Right atrium auricular region (tissue), 2 donors: ENCODE measurements at regions not wholly inside any gene's neighbourhood (a gene's known extent, or its start where the extent isn't known, plus 50 kb on each side); places are given as distances from the start of the nearest gene placed in this dataset.
"Not testable (repeated sequence)": the region's sequence is repeated elsewhere in the genome, so short reads cannot be mapped to it uniquely, and the experiment has no call there.

Experiments
- DNase-seq: peaks from one replicate; pipeline ENCODE4 v3.0.0-alpha.2; 2019; ENCODE audit warnings: low spot score
- H3K27ac ChIP-seq, 2 donors: fragments of 200-600 bp; sonication (generic); 1 replicate in 1 of 2; 2 replicates in 1 of 2; pipeline ENCODE4 v1.5.1; 2016 to 2019
- H3K27me3 ChIP-seq, 2 donors: fragments of 200-600 bp; sonication (generic); one replicate each; pipeline versions ENCODE4 v1.5.1 to v1.6.0; 2017 to 2019
- H3K36me3 ChIP-seq: fragments of 200-600 bp; sonication (generic); one replicate; pipeline ENCODE4 v1.5.1; 2016
- H3K4me1 ChIP-seq, 2 donors: fragments of 200-600 bp; sonication (generic); one replicate each; pipeline versions ENCODE4 v1.5.1 to v1.6.0; 2017 to 2019
- H3K4me3 ChIP-seq, 2 donors: fragments of 200-600 bp; sonication (generic); 1 replicate in 1 of 2; 2 replicates in 1 of 2; pipeline ENCODE4 v1.5.1; 2017 to 2019; ENCODE audit warnings: mild to moderate bottlenecking in 1 of 2, moderate library complexity in 1 of 2
- H3K9me3 ChIP-seq, 2 donors: fragments of 200-600 bp; sonication (generic); one replicate each; pipeline ENCODE4 v1.5.1; 2019
- CTCF ChIP-seq, 2 donors: fragments of 200-600 bp; sonication (generic); IDR thresholded peaks; one replicate each; pipeline ENCODE4 v1.5.1; 2019; ENCODE audit warnings: antibody characterized with exemption in 2 of 2

DNA sequence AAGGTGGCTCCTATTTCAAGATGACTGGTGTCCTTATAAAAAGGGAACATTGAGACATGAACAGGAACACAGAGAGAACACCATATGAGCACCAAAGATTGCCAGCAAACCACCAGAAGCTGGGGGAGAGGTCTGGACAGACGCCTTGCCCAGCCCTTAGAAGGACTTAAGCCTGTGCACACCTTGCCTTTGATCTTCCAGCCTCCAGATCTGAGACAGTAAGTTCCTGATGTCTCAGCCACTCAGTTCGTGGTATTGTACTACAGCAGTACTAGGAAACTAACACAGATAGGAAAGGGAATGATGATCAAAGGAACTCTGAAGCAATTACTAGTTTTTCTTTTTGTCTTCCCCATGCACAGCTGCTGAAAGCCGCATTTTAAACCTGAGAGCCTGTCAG, 137.3 kb upstream of the FHL2 start:
- TF ChIP-seq CTCF (IDR thresholded peaks at IDR 0.05) = no peak
- H3K27me3 ChIP-seq = no peaks in the 10 kb centered on the region
- H3K36me3 ChIP-seq = no peaks in the 10 kb centered on the region
- H3K4me1 ChIP-seq = no peaks in the 10 kb centered on the region
- H3K9me3 ChIP-seq = no peaks in the 10 kb centered on the region
- H3K27ac ChIP-seq = no peak overlapping the region
- no peak overlapping the region for H3K4me3 ChIP-seq
- no peak for DNase-seq

GRCh38 chr2:105529258-105529657, 130.4 kb upstream of the FHL2 start:
- not testable (repeated sequence) for H3K27me3 ChIP-seq, H3K4me3 ChIP-seq, H3K4me1 ChIP-seq, H3K27ac ChIP-seq, H3K36me3 ChIP-seq, H3K9me3 ChIP-seq, DNase-seq

DNA sequence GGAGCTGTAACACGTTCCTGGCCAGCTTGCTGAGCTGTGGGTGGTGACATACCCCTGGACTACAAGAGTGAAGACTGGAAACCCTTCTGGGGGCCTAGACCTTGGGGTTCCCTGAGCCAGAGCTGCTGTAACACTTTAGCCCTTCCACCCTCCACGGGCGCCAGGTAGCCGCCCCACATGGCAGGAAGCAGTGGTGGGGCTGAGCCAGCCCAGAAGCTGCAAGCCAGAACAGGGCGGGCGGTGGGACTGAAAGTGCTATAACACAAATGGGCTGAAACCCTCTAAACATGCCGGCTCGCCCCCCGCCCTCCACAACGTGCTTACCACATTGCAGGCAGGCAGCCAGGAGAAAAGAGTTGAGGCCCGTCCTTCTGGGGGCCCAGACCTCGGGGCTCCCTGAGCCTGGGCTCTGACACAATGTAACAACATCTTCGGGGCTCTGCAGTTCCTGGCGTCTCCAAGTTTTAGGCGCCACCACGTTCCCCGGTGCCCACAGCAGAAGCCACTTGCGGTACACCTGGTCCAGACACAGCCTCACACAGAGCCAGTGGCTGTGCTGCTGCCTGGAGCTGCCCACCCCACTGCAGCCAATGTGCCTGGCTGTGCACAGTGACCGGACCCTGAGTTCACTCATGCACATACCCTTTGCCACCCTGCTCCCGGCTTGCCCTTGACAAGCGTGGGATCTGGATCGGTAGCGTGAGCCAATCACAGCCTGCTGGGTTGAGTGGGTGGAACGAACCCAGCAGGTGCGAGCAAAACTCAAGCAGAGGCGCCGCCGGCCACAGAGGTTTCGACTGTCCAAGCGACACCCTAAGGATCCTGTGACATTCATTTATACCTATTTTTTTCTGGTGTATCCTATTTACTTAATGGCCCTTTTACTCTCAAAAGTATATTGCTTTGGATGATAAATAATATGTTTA, 127.4 kb upstream of the FHL2 start:
- Histone ChIP-seq H3K9me3 (no peaks in the 10 kb centered on the region), H3K4me1 (no peaks in the 10 kb centered on the region), H3K4me3 (no peak overlapping the region), H3K27ac (no peak overlapping the region), H3K36me3 (no peaks in the 10 kb centered on the region), H3K27me3 (no peaks in the 10 kb centered on the region)
- no peak for TF ChIP-seq CTCF (IDR thresholded peaks at IDR 0.05)
- DNase-seq = no peak

- DNase-seq = no peak
- no peaks in the 10 kb centered on the region for H3K36me3 ChIP-seq
- H3K4me3 ChIP-seq = no peak overlapping the region
- H3K9me3 ChIP-seq = no peaks in the 10 kb centered on the region
- H3K27ac ChIP-seq = no peak overlapping the region
- H3K4me1 ChIP-seq = no peaks in the 10 kb centered on the region
- TF ChIP-seq CTCF (IDR thresholded peaks at IDR 0.05) = no peak
- no peaks in the 10 kb centered on the region for H3K27me3 ChIP-seq
Measured at GRCh38 chr2:105525201-105525600, 126.3 kb upstream of the FHL2 start.

- TF ChIP-seq CTCF (IDR thresholded peaks at IDR 0.05) = no peak
- peaks cover 0 to 15% of the 10 kb centered on the region in 2 donors for H3K4me1 ChIP-seq
- H3K27ac ChIP-seq = no peak overlapping the region
- H3K36me3 ChIP-seq = no peaks in the 10 kb centered on the region
- DNase-seq = no peak
- H3K9me3 ChIP-seq = no peaks in the 10 kb centered on the region
- H3K27me3 ChIP-seq = no peaks in the 10 kb centered on the region
- H3K4me3 ChIP-seq = no peak overlapping the region
Measured at GRCh38 chr2:105522645-105523044, 123.8 kb upstream of the FHL2 start.

DNA sequence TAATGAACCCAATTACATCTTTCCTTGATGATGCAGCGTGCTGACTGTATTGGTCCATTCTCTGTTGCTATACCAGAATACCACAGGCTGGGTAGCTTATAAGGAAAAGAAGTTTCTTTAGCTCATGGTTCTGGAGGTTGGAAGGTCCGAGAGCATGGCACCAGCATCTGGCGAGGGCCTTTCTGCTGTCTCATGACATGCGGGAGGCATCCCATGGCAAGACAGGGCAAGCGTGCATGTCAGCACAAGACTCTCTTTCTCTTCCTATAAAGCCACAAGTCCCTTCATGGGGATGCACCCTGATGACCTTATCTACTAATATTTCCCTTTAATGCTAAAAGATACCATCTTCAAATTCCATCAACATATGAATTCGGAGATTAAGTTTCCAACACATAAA, 122.8 kb upstream of the FHL2 start:
- H3K27ac ChIP-seq = no peak overlapping the region

More for the DNA sequence above, 122.8 kb upstream of the FHL2 start:
- no peak for DNase-seq
- H3K4me3 ChIP-seq = no peak overlapping the region
- H3K36me3 ChIP-seq = no peaks in the 10 kb centered on the region
- no peaks in the 10 kb centered on the region for H3K9me3 ChIP-seq
- no peak for TF ChIP-seq CTCF (IDR thresholded peaks at IDR 0.05)
- peaks cover 0 to 25% of the 10 kb centered on the region in 2 donors for H3K4me1 ChIP-seq
- no peaks in the 10 kb centered on the region for H3K27me3 ChIP-seq
